ENCODE measurements at regions not wholly inside any gene's neighbourhood (a gene's known extent, or its start where the extent isn't known, plus 50 kb on each side); places are given as distances from the start of the nearest gene placed in this dataset.

GRCh38 chr5:67974054-67974453, 241.5 kb upstream of the PIK3R1 start:
- H3K27me3 Mint-ChIP-seq (ENCODE audit: low read depth), result no peaks in the 10 kb centered on the region
- TF ChIP-seq CTCF (IDR thresholded peaks at IDR 0.05; ENCODE audit: unreplicated experiment in 3 of 3), result no peak
- H3K4me1 Mint-ChIP-seq, result peaks cover 26% of the 10 kb centered on the region
- no peaks in the 10 kb centered on the region for H3K9me3 Mint-ChIP-seq
- no peak overlapping the region for H3K27ac Mint-ChIP-seq
- H3K4me3 Mint-ChIP-seq, result no peak overlapping the region
- H3K36me3 Mint-ChIP-seq (ENCODE audit: low read depth), result no peaks in the 10 kb centered on the region

- no peak for TF ChIP-seq CTCF (IDR thresholded peaks at IDR 0.05; ENCODE audit: unreplicated experiment in 3 of 3)
- Mint-ChIP-seq H3K4me1 (peaks cover 19% of the 10 kb centered on the region), H3K9me3 (no peaks in the 10 kb centered on the region), H3K4me3 (no peak overlapping the region), H3K36me3 (ENCODE audit: low read depth) (no peaks in the 10 kb centered on the region), H3K27ac (peak overlapping the region in 1 of 3 experiments; percentile 79), H3K27me3 (ENCODE audit: low read depth) (no peaks in the 10 kb centered on the region)
These were observed 243.4 kb upstream of the PIK3R1 start for GRCh38 chr5:67971971-67972821.

- Mint-ChIP-seq H3K27ac (peak overlapping the region in 1 of 3 experiments; percentile 79), H3K27me3 (ENCODE audit: low read depth) (no peaks in the 10 kb centered on the region), H3K4me1 (peaks cover 19% of the 10 kb centered on the region), H3K9me3 (no peaks in the 10 kb centered on the region), H3K36me3 (ENCODE audit: low read depth) (no peaks in the 10 kb centered on the region), H3K4me3 (no peak overlapping the region)
- no peak for TF ChIP-seq CTCF (IDR thresholded peaks at IDR 0.05; ENCODE audit: unreplicated experiment in 3 of 3)
These were observed 244.2 kb upstream of the PIK3R1 start for GRCh38 chr5:67971223-67971830.

- Mint-ChIP-seq H3K4me1 (peaks cover 19% of the 10 kb centered on the region), H3K4me3 (no peak overlapping the region), H3K27me3 (ENCODE audit: low read depth) (no peaks in the 10 kb centered on the region), H3K27ac (no peak overlapping the region), H3K9me3 (no peaks in the 10 kb centered on the region), H3K36me3 (ENCODE audit: low read depth) (no peaks in the 10 kb centered on the region)
- no peak for TF ChIP-seq CTCF (IDR thresholded peaks at IDR 0.05; ENCODE audit: unreplicated experiment in 3 of 3)
These were observed 245.9 kb upstream of the PIK3R1 start for GRCh38 chr5:67969631-67970030.

- no peak for TF ChIP-seq CTCF (IDR thresholded peaks at IDR 0.05; ENCODE audit: unreplicated experiment in 3 of 3)
- Mint-ChIP-seq H3K36me3 (ENCODE audit: low read depth) (no peaks in the 10 kb centered on the region), H3K9me3 (no peaks in the 10 kb centered on the region), H3K27ac (no peak overlapping the region), H3K4me1 (peaks cover 19% of the 10 kb centered on the region), H3K27me3 (ENCODE audit: low read depth) (no peaks in the 10 kb centered on the region), H3K4me3 (no peak overlapping the region)
These were observed 246.4 kb upstream of the PIK3R1 start for GRCh38 chr5:67969176-67969575.

All from nephron (organoid).